ENCODE measurements at regions not wholly inside any gene's neighbourhood (a gene's known extent, or its start where the extent isn't known, plus 50 kb on each side); places are given as distances from the start of the nearest gene placed in this dataset.

DNA sequence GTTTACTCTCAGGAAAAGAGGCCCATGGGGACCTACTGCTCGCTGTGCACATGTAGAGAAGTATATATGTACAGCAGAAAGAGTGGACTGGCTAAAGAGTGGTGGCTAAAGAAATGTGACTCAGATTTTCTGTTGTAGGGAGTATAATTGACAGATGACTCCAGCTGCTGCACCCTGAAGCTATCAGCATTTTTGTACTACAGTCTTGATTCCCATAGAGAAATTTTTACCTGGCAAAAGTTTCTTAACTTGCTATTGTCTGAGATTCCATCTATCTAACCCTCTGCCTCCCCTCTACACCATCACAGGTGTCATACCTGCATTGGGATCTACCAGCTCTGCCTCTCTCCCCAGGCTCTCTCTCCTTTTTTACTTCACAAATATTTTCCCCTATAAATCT, 296.0 kb upstream of the KYNU start:
- TF ChIP-seq, protein P1, sequence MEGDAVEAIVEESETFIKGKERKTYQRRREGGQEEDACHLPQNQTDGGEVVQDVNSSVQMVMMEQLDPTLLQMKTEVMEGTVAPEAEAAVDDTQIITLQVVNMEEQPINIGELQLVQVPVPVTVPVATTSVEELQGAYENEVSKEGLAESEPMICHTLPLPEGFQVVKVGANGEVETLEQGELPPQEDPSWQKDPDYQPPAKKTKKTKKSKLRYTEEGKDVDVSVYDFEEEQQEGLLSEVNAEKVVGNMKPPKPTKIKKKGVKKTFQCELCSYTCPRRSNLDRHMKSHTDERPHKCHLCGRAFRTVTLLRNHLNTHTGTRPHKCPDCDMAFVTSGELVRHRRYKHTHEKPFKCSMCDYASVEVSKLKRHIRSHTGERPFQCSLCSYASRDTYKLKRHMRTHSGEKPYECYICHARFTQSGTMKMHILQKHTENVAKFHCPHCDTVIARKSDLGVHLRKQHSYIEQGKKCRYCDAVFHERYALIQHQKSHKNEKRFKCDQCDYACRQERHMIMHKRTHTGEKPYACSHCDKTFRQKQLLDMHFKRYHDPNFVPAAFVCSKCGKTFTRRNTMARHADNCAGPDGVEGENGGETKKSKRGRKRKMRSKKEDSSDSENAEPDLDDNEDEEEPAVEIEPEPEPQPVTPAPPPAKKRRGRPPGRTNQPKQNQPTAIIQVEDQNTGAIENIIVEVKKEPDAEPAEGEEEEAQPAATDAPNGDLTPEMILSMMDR (IDR thresholded peaks at IDR 0.05; ENCODE audit: control extremely low read depth in 1 of 3, insufficient read depth in 1 of 3, low read depth in 1 of 3, low read length in 3 of 3): no peak
- TF ChIP-seq EZH2 (IDR thresholded peaks at IDR 0.05; ENCODE audit: low read depth, low read length, severe bottlenecking) (no peak), SIN3A (conservative IDR thresholded peaks at IDR 0.05 in 1 of 2, IDR thresholded peaks at IDR 0.05 in 1 of 2; ENCODE audit: low read depth in 1 of 2, low read length in 2 of 2) (no peak), EP300 (IDR thresholded peaks at IDR 0.05; ENCODE audit: borderline replicate concordance in 1 of 2, low read depth in 2 of 2, low read length in 2 of 2) (no peak), JUND (IDR thresholded peaks at IDR 0.05; ENCODE audit: low read length) (no peak), SIX5 (IDR thresholded peaks at IDR 0.05; ENCODE audit: low read depth, low read length) (no peak)

Measured in H1 (cell line).